Neural progenitor cell (in vitro differentiated cells): ENCODE measurements at regions not wholly inside any gene's neighbourhood (a gene's known extent, or its start where the extent isn't known, plus 50 kb on each side); places are given as distances from the start of the nearest gene placed in this dataset.

Experiments
- DNase-seq: peaks from one replicate; pipeline ENCODE4 v3.0.0-alpha.2; 2016; ENCODE audit warnings: low spot score
- H2AFZ ChIP-seq: fragments of 200-600 bp; sonication (generic); replicated peaks from 2 replicates; pipeline ENCODE4 v1.6.1; 2016; ENCODE audit warnings: antibody characterized with exemption
- H3F3A ChIP-seq: fragments of 200-600 bp; sonication (generic); 2 replicates; pipeline ENCODE4 v1.6.1; 2016; ENCODE audit warnings: antibody characterized with exemption, low read depth
- H3K27ac ChIP-seq: fragments of 200-600 bp; sonication (generic); 2 replicates; pipeline ENCODE4 v1.5.1; 2016; ENCODE audit warnings: mild to moderate bottlenecking
- H3K27me3 ChIP-seq: fragments of 200-600 bp; sonication (generic); 2 replicates; pipeline ENCODE4 v1.6.1; 2016; ENCODE audit warnings: mild to moderate bottlenecking, moderate library complexity
- H3K36me3 ChIP-seq: fragments of 200-600 bp; sonication (generic); 2 replicates; pipeline ENCODE4 v1.5.1; 2016
- H3K4me1 ChIP-seq: fragments of 200-600 bp; sonication (generic); 2 replicates; pipeline ENCODE4 v1.6.1; 2016; ENCODE audit warnings: mixed run types
- H3K4me2 ChIP-seq: fragments of 200-600 bp; sonication (generic); 2 replicates; pipeline ENCODE4 v1.6.1; 2016
- H3K4me3 ChIP-seq: fragments of 200-600 bp; sonication (generic); 2 replicates; pipeline ENCODE4 v1.5.1; 2016
- H3K79me2 ChIP-seq: fragments of 200-600 bp; sonication (generic); 2 replicates; pipeline ENCODE4 v1.6.1; 2016; ENCODE audit warnings: low read depth
- H3K9ac ChIP-seq: fragments of 200-600 bp; sonication (generic); 2 replicates; pipeline ENCODE4 v1.6.1; 2016
- H3K9me3 ChIP-seq: fragments of 200-600 bp; sonication (generic); 2 replicates; pipeline ENCODE4 v1.5.1; 2016; ENCODE audit warnings: low read depth
- H4K20me1 ChIP-seq: fragments of 200-600 bp; sonication (generic); 2 replicates; pipeline ENCODE4 v1.6.1; 2016; ENCODE audit warnings: low read depth
- H3K27ac Mint-ChIP-seq: 3 replicates; pipeline ENCODE4 v1.8.0; 2021; ENCODE audit warnings: mixed read lengths
- H3K27me3 Mint-ChIP-seq: 2 replicates; pipeline ENCODE4 v1.8.0; 2022; ENCODE audit warnings: low read depth, mild to moderate bottlenecking, inconsistent platforms, moderate library complexity, mixed read lengths; ENCODE audit not compliant: insufficient read depth
- H3K36me3 Mint-ChIP-seq: 3 replicates; pipeline ENCODE4 v1.8.0; 2021; ENCODE audit warnings: mixed read lengths
- H3K4me1 Mint-ChIP-seq: 3 replicates; pipeline ENCODE4 v1.8.0; 2021; ENCODE audit warnings: mixed read lengths
- H3K4me3 Mint-ChIP-seq: 3 replicates; pipeline ENCODE4 v1.8.0; 2021; ENCODE audit warnings: mild to moderate bottlenecking, moderate library complexity, mixed read lengths
- H3K9me3 Mint-ChIP-seq: 3 replicates; pipeline ENCODE4 v1.8.0; 2020; ENCODE audit warnings: mixed read lengths
- CTCF ChIP-seq: fragments of 200-600 bp; sonication (generic); IDR thresholded peaks from 2 replicates; pipeline ENCODE4 v1.5.1; 2017; ENCODE audit warnings: antibody characterized with exemption, mild to moderate bottlenecking
- EZH2 ChIP-seq: fragments of 200-600 bp; sonication (generic); IDR thresholded peaks from 2 replicates; pipeline ENCODE4 v1.6.1; 2017; ENCODE audit warnings: antibody characterized with exemption, mild to moderate bottlenecking, moderate library complexity
- EZH2phosphoT487 ChIP-seq: fragments of 200-600 bp; sonication (generic); IDR thresholded peaks from 2 replicates; pipeline ENCODE4 v1.6.1; 2017; ENCODE audit warnings: antibody characterized with exemption

DNA sequence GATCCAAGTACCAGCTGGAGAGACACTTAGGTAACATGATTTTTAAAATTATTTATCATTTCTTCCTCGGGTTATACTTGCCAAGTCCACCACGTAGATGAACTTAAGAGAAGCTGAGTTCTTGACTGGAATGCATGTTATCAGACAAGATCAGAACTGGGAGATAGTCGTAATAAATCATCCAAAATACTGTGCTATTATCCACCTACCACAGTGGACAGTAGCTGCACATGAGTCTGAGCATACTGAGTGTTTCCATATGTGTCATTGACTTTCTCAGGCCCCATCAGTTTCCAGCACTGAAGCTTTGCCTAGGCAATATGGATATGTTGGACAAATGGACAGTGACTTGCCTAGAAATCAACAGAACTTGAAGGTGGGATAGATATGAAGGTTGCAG is 77.9 kb upstream of the RRP15 start:
- no peak for DNase-seq
- H3K9me3 Mint-ChIP-seq: no peaks in the 10 kb centered on the region

GRCh38 chr1:218209351-218209861 is 75.7 kb upstream of the RRP15 start:
- TF ChIP-seq CTCF (no peak), EZH2phosphoT487 (no peak), EZH2 (no peak)
- Mint-ChIP-seq H3K36me3 (no peaks in the 10 kb centered on the region), H3K4me1 (no peaks in the 10 kb centered on the region), H3K9me3 (no peaks in the 10 kb centered on the region), H3K27me3 (peaks cover 3% of the 10 kb centered on the region), H3K4me3 (no peak overlapping the region), H3K27ac (no peak overlapping the region)
- Histone ChIP-seq H3K27me3 (no peaks in the 10 kb centered on the region), H2AFZ (peak overlapping the region; percentile 19), H3K9me3 (no peaks in the 10 kb centered on the region), H3K79me2 (no peaks in the 10 kb centered on the region), H4K20me1 (no peaks in the 10 kb centered on the region), H3K36me3 (no peaks in the 10 kb centered on the region), H3K4me1 (no peaks in the 10 kb centered on the region), H3K27ac (no peak overlapping the region), H3K4me2 (no peak overlapping the region), H3K9ac (no peak overlapping the region), H3K4me3 (no peak overlapping the region), H3F3A (no peaks in the 10 kb centered on the region)
- no peak for DNase-seq

More for the DNA sequence above, 77.9 kb upstream of the RRP15 start:
- Mint-ChIP-seq H3K27me3 (peaks cover 4% of the 10 kb centered on the region), H3K4me3 (no peak overlapping the region), H3K36me3 (no peaks in the 10 kb centered on the region), H3K4me1 (no peaks in the 10 kb centered on the region), H3K27ac (no peak overlapping the region)
- Histone ChIP-seq H3K4me3 (no peak overlapping the region), H3K79me2 (no peaks in the 10 kb centered on the region), H4K20me1 (no peaks in the 10 kb centered on the region), H3K27me3 (no peaks in the 10 kb centered on the region), H3F3A (no peaks in the 10 kb centered on the region), H3K36me3 (no peaks in the 10 kb centered on the region), H3K4me2 (no peak overlapping the region), H3K4me1 (no peaks in the 10 kb centered on the region), H3K9me3 (no peaks in the 10 kb centered on the region), H3K27ac (no peak overlapping the region), H2AFZ (no peak overlapping the region), H3K9ac (no peak overlapping the region)
- TF ChIP-seq EZH2phosphoT487 (no peak), EZH2 (no peak), CTCF (no peak)

DNA sequence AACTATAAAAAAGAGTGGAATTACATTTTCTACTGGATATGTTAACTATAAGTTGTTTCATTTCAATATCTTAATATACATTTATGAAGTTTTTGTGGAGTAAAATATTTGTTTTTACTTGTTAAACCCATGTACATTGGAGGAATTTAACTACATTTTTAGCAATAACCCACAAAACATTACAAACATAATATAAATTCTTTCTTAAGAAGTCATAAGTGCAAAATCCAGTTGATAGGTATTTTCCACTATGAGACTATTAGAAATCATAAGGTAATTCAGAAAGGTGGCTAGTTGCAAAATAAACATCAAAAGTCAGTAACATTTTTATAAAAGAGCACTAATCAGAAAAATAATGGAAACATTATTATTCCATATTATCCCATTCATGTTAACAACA is 73.9 kb upstream of the RRP15 start:
- Histone ChIP-seq H3K4me2 (no peak overlapping the region), H3F3A (no peaks in the 10 kb centered on the region), H3K27ac (no peak overlapping the region), H3K27me3 (no peaks in the 10 kb centered on the region), H3K36me3 (no peaks in the 10 kb centered on the region), H2AFZ (no peak overlapping the region), H3K4me1 (peaks cover under 1% of the 10 kb centered on the region), H3K79me2 (no peaks in the 10 kb centered on the region), H3K9me3 (no peaks in the 10 kb centered on the region), H4K20me1 (no peaks in the 10 kb centered on the region), H3K4me3 (no peak overlapping the region), H3K9ac (no peak overlapping the region)
- Mint-ChIP-seq H3K27me3 (peaks cover 3% of the 10 kb centered on the region), H3K4me1 (no peaks in the 10 kb centered on the region), H3K27ac (no peak overlapping the region), H3K9me3 (no peaks in the 10 kb centered on the region), H3K4me3 (no peak overlapping the region), H3K36me3 (no peaks in the 10 kb centered on the region)
- no peak for DNase-seq
- TF ChIP-seq EZH2phosphoT487 (no peak), CTCF (no peak), EZH2 (no peak)
